ENCODE measurements at regions not wholly inside any gene's neighbourhood (a gene's known extent, or its start where the extent isn't known, plus 50 kb on each side); places are given as distances from the start of the nearest gene placed in this dataset.

DNA sequence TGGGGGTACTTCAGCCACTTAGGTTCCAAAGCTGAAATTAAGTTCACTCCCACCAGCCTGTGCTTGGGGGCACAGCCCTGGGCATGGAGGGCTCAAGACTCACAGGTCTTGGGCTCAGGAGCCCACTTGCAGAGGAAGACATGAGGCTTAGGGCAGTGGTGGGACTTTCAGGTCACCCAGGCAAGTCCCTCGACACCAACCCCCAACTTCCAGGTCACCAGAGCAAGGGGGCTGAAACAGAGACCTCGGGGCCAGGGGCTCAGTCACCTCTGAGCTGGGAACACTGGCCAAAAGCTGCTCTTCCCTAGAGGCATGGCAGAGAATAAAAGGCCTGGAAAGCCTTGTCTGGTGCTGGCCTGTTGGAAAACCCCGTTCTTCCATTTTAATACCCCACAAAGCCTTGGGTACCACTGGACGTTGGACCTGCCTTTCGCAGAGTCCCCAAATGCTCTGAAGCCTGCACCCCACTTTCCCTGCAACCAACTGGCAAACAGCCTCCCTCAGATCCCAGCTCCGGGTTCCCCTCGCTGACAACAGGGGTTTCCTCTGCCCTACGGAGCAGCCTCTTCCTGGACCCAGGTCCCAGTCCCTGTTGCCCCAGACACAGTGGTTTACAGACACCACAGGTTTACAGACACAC, 160.9 kb upstream of the PMEPA1 start:
- no peak for DNase-seq

More for the DNA sequence above, 160.9 kb upstream of the PMEPA1 start:
- Histone ChIP-seq H2BK12ac (ENCODE audit: insufficient read length, low read depth, low read length) (no peak overlapping the region), H3K56ac (ENCODE audit: insufficient read length, low read depth, low read length) (no peak overlapping the region), H3K9ac (ENCODE audit: extremely low read depth, insufficient read length, low read length) (no peak overlapping the region), H3K27me3 (ENCODE audit: insufficient read depth, low read length) (no peaks in the 10 kb centered on the region), H3K23ac (ENCODE audit: insufficient read length, low read depth, low read length) (no peak overlapping the region), H3K4me1 (ENCODE audit: insufficient read depth, low read length) (no peaks in the 10 kb centered on the region; the same call in 1 of the 2 replicates), H2BK15ac (ENCODE audit: low read depth, low read length) (no peak overlapping the region), H4K20me1 (ENCODE audit: control insufficient read depth, insufficient read depth, insufficient read length) (no peaks in the 10 kb centered on the region), H3K9me3 (ENCODE audit: control insufficient read depth, low read depth, low read length) (no peaks in the 10 kb centered on the region), H2BK5ac (ENCODE audit: insufficient read length, low read length) (no peak overlapping the region), H3T11ph (ENCODE audit: low read length) (no peak overlapping the region), H3K27ac (ENCODE audit: insufficient read length, low read depth, low read length) (no peak overlapping the region), H4K91ac (ENCODE audit: insufficient read length, low read depth, low read length) (no peak overlapping the region), H2AK5ac (ENCODE audit: insufficient read length, low read length) (no peak overlapping the region), H3K79me1 (ENCODE audit: insufficient read depth, low read depth, low read length, poor library complexity, severe bottlenecking) (no peaks in the 10 kb centered on the region), H3K4ac (ENCODE audit: low read depth, low read length) (no peak overlapping the region), H3K14ac (ENCODE audit: insufficient read depth, low read length) (peak overlapping the region; percentile 56; the same call in 1 of the 2 replicates), H4K8ac (replicated peaks; ENCODE audit: insufficient read length, low read depth, low read length) (no peak overlapping the region), H3K4me2 (ENCODE audit: insufficient read depth, insufficient read length, low read length) (no peak overlapping the region), H3K18ac (ENCODE audit: insufficient read length, low read depth, low read length) (no peak overlapping the region), H4K5ac (ENCODE audit: insufficient read length, low read depth, low read length) (no peak overlapping the region), H2BK120ac (ENCODE audit: low read depth, low read length, poor library complexity, severe bottlenecking) (no peak overlapping the region), H2AFZ (ENCODE audit: low read length) (no peak overlapping the region), H3K23me2 (ENCODE audit: insufficient read length, low read depth, low read length, poor library complexity, severe bottlenecking) (no peaks in the 10 kb centered on the region), H2BK20ac (ENCODE audit: low read depth, low read length, poor library complexity, severe bottlenecking) (no peak overlapping the region), H3K79me2 (ENCODE audit: insufficient read depth, low read length) (no peaks in the 10 kb centered on the region)
- Mint-ChIP-seq H3K27me3 (ENCODE audit: low read depth) (peaks cover 20% of the 10 kb centered on the region), H3K36me3 (ENCODE audit: insufficient read depth in 1 of 3, low read depth in 3 of 3) (no peaks in the 10 kb centered on the region), H3K27ac (no peak overlapping the region), H3K4me3 (no peak overlapping the region), H3K4me1 (peaks cover 21 to 32% of the 10 kb centered on the region in 2 experiments), H3K9me3 (peaks cover 0 to 2% of the 10 kb centered on the region in 2 experiments; a peak in 4 of 5 replicates)
- WGBS (ENCODE audit: extremely low coverage, insufficient read length, low lambda C conversion rate), result no CpG with 5 or more reads among the region's 8 CpGs
- TF ChIP-seq, protein P1, sequence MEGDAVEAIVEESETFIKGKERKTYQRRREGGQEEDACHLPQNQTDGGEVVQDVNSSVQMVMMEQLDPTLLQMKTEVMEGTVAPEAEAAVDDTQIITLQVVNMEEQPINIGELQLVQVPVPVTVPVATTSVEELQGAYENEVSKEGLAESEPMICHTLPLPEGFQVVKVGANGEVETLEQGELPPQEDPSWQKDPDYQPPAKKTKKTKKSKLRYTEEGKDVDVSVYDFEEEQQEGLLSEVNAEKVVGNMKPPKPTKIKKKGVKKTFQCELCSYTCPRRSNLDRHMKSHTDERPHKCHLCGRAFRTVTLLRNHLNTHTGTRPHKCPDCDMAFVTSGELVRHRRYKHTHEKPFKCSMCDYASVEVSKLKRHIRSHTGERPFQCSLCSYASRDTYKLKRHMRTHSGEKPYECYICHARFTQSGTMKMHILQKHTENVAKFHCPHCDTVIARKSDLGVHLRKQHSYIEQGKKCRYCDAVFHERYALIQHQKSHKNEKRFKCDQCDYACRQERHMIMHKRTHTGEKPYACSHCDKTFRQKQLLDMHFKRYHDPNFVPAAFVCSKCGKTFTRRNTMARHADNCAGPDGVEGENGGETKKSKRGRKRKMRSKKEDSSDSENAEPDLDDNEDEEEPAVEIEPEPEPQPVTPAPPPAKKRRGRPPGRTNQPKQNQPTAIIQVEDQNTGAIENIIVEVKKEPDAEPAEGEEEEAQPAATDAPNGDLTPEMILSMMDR (conservative IDR thresholded peaks at IDR 0.05), result no peak
